SKM-1 (cell line): ENCODE measurements at regions not wholly inside any gene's neighbourhood (a gene's known extent, or its start where the extent isn't known, plus 50 kb on each side); places are given as distances from the start of the nearest gene placed in this dataset.
A peak's percentile ranks its signal among the peaks of the same experiment; 100 is the strongest.
"Not testable (repeated sequence)": the region's sequence is repeated elsewhere in the genome, so short reads cannot be mapped to it uniquely, and the experiment has no call there.

ENCODE experiments used
- DNase-seq: peaks from one replicate; lab custom pipeline; 2025; ENCODE audit not compliant: unreplicated experiment; lab: John Stamatoyannopoulos, UW

DNA sequence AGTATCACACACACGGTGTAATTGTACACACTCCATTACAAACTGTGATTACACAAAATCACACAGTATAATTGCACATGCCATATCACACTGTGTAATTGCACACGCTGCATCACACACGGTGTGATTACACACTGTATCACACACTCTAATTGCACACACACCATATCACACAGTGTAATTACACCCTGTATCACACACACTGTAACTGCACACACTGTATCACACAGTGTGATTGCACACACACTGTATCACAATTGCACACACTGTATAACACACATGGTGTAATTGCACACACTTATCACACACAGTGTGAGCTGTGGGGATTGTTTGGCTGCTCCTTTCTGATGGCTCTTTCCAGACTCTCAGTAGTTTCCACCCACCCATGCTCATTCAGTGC, 162.6 kb upstream of the SGCG start:
- DNase-seq: no peak

DNA sequence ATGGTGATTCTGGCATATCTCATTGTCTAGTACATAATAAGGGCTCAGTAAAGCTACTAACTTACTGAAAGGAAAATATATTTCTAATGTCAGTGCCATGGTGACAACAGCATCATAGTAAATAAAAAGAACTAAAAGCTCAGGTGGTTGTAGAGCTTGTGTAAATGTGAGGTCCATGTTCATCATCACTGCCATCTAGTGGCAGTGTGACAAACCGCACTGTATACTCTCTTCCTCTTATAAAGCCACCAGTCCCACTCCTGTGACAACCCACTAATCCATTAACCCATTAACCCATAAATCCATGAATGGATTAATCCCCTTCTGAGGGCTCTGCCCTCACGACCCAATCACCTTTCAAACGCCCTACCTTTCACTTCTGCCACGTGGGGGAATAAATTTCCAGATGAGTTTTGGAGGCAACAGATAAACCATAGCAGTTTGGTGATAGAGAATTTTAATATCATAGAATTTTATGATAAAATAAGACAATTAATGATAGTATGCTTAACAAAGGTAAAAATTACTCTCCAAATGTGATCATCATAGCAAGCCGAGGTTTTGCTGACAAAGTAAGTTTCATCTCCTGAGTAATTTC, 160.4 kb upstream of the SGCG start:
- DNase-seq: peak; percentile 49

DNA sequence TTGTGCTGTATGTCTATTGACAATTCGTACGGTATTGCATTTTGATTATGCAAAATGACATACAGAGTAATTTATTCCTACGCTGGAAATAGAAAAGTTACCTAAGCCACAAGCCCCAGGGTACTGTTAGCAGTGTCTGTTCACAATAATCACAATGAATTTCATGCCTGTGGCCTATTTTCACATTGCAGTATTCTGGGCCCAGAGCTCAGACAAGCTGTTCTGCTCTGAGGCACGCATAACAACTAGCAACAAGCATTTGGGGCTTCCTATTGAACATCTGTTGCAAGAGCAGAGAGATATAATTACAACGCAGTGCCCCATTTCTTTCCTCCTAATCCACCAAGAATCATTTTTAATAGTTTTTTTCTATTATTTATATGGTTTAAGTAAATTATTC, 158.9 kb upstream of the SGCG start:
- DNase-seq: no peak

DNA sequence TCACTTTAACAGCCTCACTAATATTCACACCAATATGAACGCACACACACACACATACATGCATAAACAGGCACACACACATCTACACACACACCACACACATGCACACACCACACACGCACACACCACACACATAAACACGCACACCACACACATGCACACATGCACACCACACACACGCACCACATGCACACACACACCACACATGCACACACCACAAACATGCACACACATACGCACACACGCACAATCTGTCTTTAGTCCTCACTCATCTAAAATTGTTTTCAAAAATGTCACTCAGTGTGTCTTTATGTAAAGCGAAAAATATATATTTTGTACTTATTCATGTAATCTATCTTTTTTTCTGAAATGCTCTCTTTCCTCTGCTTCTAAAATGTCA, 158.1 kb upstream of the SGCG start:
- DNase-seq: no peak

DNA sequence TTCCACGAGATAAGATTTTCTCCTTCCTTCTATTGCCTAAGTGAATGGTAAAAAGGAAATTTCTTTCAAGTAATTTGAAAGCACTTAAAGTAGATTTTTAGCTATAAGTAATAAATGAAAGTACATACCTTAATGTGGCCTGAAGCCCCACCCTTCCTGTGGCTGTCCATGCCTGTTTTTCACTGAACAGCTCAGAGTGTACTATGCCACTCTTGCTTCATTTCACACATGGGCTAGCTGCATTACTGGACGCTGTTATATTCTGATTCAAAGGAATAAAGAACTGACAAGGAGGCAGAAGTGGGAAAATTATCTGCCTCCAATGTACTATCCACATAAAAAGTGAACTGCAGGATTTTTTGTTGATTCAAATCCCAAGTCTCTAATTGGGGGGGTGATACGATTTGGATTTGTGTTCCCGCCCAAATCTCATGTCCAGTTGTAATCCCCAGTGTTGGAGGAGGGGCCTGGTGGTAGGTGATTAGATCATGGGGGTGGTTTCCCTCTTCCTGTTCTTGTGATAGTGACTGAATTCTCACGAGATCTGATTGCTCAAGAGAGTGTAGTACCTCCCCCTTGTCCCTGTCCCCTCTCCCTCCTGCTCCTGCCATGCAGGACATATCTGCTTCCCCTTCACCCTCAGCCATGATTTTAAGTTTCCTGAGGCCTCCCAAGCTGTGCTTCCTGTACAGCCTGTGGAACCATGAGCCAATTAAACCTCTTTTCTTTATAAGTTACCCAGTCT, 154.7 kb upstream of the SGCG start:
- no peak for DNase-seq

DNA sequence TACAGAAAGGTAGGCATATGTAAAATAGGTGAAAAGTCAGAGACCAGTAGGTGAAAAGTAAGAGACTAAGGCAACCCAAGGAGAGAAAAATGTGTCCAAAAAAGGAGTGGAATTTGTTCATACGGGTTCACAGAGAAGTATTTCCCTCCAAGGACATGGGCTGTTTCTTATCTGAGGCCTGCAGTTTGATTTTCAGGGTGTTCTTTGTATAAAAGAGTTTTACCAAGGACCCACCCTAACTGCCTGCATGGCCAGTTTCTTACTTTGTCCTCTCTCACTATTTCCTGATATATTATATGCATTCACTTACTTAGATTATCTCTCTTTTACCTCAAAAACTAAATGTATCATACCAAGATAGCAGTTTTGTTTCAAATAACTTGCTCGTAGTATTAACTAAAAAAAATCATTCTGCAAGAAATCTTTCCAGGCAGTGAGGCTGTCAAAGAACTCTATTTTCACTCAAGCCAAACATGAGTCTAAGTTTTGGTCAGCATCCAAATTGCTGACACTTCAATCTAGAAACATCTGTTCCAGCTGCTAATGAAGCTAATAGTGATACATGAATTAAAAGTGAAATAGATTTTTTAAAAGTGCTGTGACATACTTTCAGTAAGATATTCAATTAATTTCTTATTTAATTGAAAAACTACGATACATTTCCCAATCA, 141.4 kb upstream of the SGCG start:
- DNase-seq: no peak

DNA sequence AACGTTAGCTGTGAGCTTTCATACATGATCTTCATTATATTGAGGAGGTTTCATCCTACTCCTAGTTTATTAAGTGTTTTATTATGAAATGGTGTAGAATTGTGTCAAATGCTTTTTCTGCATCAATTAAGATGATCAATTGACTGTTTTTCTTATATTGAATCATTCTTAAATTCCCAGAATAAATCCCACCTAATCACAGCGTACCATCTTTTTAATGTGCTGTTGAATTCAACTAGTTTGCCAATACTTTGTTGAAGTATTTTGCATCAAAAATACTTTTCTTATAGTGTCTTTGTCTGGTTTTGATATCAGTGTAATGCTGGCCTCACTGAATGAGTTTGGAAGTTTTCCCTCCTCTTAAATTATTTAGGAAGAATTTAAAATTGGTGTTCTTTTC, 138.6 kb upstream of the SGCG start:
- DNase-seq: no peak

DNA sequence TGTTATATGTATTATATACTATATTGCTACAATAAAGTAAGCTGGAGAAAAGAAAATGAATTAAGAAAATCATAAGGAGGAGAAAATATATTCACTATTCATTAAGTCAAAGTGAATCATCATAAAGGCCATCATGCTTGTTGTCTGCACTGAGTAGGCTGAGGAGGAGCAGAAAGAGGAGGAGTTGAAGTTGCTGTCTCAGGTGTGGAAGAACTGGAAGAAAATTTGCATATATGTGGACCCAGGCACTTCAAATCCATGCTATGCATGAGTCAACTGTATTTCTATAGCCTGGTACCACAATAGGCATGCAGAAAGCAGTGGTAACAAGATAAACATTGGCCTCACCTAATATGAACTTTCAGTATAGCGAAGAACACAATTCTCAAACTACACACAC, 135.9 kb upstream of the SGCG start:
- no peak for DNase-seq

DNA sequence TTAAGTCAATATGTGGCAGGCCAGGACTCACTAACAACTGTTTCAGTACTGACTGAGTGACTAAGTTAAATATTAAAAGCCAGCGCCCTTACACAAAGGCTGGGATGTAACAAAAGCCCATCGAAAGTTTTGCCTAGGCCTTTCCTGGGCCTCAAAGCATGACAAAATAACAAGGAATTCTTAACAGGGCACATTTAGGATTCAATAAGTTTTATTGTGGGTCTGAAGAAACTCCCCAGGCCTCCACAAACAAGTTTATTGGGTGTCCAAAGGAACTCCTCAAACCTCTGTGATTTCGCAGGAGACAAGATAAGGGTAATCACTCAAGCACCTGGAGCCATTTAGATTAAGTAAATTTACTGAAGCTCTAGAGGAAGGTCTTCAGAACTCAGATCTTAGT, 130.7 kb upstream of the SGCG start:
- DNase-seq: no peak

DNA sequence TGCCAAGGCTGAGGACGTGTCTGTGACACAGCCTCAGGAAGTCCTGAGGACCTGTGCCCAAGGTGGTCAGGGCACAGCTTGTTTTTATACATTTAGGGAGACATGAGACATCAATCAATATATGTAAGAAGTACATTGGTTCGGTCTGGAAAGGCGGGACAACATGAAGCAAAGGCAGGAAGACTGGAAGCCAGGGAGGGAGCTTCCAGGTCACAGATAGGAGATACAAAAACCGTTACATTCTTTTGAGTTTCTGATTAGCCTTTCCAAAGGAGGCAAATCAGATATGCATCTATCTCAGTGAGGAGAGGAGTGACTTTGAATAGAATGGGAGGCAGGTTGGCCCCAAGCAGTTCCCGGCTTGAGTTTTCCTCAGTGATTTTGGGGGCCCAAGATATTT, 127.1 kb upstream of the SGCG start:
- DNase-seq: not testable (repeated sequence)

DNA sequence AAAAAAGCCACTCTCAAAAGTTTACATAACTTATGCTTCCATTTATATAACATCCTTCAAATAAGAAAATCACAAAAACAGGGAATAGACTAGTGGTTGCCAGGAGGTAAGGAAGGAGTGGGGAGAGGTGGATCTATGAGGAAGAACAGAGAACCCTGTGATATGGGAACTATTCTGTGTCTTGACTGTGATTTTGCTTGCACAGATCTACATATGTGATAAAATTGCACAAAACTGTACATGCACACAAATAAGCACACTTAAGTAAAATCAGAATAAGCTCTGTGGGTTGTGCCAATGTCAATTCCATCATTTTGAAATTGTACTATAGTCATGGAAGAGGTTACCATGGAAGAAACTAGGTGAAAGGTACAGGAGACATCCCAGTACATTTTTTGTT, 121.6 kb upstream of the SGCG start:
- DNase-seq: peak; percentile 24

DNA sequence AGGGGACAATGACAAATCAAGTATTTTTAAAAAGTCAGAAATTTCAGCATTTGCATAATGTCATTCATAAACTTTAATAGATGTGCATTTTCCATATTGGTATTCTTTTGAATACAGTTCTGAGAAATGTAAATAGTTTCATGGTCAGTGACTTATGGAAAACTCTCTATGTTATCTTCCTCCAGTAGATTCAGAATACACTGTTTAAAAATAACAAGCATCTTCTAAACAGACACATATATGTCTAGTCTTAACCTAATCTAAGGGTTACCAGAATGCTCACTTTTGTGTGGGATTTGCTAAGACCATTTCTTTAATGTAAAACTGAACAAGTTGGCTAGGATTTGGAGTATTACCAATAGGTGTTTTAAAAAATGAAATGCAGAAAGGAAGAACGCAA, 119.8 kb upstream of the SGCG start:
- no peak for DNase-seq

DNA sequence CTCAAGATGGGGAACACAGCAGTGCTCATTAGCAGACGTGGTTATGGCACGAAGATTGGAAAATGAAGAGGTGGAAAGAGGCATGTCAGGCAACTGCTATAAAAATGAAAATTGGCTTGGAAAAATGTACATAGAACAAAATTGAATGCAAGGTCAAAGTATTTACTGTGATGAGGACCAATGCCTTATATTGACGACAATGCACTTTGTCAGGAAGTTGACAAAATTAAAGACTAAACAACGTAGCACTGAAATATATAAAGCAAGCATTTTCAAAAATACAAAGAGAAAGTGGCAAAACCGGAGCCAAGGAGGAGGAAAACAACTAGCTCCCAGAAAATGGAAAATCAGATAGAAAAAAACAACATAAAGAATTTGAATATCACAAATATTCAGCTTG, 113.7 kb upstream of the SGCG start:
- DNase-seq: no peak

DNA sequence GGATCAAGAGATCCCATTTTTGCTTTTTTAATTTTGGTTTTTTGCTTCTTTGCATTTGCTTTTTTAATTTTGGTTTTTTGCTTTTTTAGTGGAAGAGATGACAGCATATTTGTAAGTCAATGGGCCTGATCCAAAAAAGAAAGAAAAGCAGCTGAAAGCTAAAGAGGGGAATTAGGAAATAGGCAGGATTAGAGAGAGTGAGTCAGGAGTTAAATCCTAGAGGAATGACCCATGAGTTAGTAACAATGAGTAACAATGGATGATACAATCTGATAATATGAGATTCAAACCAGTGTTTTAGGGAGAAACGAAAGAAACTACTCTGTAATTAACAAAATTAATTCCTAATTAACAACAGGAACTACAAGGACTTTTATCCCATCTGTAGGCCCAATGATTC, 111.2 kb upstream of the SGCG start:
- DNase-seq: no peak

DNA sequence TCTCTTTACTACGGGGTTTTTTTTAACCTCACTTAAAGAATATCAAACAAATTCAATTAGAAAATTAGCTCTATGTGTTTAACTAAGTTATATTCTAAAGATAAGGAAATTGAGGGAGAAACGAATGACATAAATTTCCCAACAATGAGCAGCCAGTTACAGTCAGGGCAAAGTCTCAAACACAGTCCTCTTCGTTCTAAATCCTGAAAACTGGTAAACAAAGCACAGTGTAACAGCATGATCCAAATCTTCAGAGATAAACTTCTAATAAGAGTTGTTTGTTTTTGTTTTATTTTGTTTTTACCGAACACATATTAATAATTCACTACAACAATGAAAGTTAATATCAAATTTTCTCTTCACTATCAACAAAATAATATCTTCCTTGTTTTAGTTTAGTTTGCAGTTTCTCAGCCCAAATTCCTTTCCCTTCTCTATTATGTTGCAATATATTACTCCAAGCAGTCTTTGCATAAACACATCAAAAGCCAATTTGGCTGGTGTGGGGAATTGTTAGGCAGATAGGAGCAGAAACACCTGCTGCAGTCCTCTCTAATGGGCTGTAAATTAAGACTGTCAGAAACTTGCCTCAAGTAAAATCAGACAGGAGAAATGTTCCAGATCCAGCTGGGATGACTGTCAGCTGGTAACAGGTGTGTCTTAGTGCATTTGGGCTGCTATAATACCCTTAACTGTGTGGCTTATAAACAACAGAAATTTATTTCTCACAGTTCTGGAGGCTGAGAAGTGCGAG, 106.5 kb upstream of the SGCG start:
- DNase-seq: no peak

DNA sequence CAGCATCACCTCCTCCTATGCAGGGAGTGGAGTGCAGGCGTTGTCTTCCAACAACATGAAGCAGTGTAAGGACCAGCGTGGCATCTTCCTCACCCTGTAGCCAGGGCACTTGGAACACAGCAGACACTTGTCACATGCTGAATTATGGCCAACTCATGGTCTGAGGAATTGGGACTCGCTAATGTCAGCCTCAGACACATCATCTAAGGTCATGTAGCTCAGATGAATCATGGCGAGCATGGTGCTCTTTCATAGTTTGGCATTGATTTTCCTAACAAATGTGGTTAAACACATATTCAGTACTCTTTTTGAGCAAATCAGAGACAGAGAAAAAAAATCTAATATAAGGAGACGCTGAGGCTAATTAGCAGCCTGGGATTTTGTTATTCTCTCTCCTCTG, 99.6 kb upstream of the SGCG start:
- DNase-seq: no peak

DNA sequence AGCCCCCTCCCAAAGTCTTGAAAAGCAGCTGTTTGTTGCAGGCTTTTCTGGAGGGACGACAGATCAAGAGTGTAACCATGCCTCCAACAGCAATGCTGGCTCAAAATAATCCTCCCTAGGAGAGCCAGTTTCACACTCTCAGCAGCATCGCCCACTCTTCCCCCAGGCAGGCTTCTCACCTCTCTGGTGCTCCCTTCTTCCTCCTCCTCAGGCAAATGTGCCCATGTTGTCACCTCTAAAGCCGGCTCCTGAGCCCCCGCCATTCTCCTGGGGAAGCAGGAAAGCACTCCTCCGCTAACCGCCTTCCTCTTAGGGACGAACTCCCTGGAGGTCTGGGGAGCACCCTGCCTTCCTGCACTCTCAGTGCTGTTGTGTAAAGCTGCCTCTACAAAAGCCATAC, 98.9 kb upstream of the SGCG start:
- no peak for DNase-seq

DNA sequence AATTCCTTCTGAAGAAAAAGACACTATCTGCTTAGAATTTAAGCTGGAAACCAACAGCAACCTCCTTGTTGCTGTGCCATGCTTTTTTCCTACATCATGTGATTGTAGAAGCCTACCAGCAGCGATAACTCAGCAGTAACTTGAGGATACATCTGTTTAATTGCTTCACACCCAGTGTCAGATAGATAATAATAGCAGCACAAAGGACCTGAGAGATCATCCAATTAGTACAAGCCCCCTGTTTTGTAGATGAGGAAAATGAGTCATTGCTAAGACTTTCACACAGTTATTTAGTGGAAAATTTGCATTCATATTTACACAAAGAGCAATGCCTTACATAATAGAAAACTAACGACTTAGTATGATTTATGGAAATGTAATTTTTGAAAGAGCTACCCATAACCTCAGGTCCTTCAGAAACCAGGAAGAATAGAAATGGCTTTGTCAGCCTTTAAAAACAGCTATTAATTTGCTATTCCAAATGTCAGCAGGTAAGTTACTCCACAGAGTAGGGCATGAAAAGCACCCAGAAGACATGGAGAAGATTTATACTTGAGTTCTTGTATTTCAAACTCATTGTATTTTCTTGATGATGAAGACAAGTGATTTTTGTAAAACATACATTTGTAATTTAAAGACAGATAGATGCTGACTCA, 93.7 kb upstream of the SGCG start:
- no peak for DNase-seq

DNA sequence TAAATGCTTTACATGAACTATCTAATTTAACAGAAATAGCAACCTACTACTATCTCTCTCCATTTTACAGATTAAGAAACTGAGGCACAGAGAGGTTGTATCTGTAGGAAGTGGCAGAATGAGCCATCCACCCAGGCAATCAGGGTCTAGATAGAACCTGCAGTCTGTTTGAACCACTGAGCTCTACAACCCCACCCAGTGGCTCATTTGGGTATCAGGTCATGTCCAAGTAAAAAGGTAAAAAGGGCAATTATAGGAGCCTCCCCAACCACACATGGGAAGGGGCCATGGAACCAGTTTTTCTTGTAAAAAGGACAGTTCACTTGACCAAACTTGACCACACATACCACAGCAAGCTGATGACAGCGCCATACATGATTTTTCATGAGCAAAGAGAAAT, 92.9 kb upstream of the SGCG start:
- peak; percentile 5 for DNase-seq

DNA sequence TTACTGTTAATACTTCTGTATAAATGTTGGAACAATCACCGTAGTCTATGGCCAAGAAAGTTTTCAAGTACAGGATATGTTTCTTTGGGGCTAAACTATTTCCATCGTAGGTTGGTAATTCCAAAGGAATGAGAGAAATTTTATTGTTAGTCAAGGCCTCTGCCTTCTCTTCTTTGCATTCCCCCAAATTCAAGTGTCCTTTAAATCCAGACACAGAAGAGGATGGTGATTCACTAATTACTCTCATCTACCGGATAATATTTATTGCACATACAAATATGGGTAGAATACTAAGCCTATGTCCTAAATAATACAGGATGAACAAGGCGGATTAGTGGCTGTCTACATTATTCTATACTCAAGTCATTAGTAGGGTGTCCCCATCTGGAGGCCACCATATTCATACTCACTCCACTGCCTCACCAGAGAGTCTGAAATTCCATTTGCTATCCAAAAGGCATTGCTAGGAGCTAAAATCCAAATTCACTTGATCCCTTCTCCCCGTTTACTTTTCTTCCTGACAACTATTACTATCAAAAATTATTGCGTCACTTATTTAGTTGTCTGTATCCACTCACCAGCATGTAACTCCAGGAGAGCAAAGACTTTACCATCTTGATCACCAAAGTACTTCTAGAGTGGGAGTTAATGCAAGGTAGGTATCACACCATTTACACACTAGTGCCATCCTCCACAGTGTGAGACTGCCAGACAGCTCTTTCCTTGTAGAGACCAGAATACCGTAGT, 82.4 kb upstream of the SGCG start:
- no peak for DNase-seq

DNA sequence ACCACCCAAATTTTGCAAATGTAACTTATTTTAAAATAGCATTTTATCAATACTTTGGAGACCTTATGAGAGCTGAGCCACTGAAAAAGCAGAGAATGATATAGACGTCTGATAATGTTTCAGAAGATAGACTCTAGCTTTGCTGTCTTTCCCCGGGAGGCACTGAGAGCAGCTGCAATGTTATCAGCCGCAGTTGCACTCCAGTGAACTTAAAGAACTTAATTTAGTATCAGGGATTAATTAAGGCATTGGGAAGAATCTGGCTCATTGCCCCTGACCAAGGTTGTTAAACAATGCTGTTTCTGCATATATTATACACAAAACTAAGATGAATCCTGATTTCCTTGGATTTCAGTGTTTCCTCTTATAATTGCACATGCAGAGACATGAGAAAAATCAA, 75.7 kb upstream of the SGCG start:
- no peak for DNase-seq
